PC-3 (cell line): ENCODE measurements at regions not wholly inside any gene's neighbourhood (a gene's known extent, or its start where the extent isn't known, plus 50 kb on each side); places are given as distances from the start of the nearest gene placed in this dataset.
A peak's percentile ranks its signal among the peaks of the same experiment; 100 is the strongest.

Experiments
- ATAC-seq: fragments of 200-7000 bp; cut with Tn5 transposase; 2 replicates; pipeline ENCODE4 v1.9.1; 2020; ENCODE audit warnings: mild to moderate bottlenecking, moderate library complexity
- BruUV-seq: library from RNA; stranded (reverse); fragments of 400-500 nt; replicated peaks from 2 replicates; lab custom pipeline; 2021; lab: Mats Ljungman, UMichigan
- CTCF ChIA-PET: fragments of 300-600 bp; sonication (Branson Sonifier 250); formaldehyde crosslinking; loops from one replicate; lab custom pipeline; 2022; ENCODE audit warnings: antibody characterized with exemption; lab: Charles Lee
- POLR2A ChIA-PET: fragments of 300-600 bp; sonication (Branson Sonifier 250); formaldehyde crosslinking; loops from one replicate; lab custom pipeline; 2022; ENCODE audit warnings: antibody characterized with exemption; ENCODE audit not compliant: unreplicated experiment; lab: Charles Lee
- DNase-seq: peaks from one replicate; pipeline ENCODE4 v3.0.0-alpha.2; 2015
- H2AFZ ChIP-seq: fragments of 300-600 bp; sonication (generic); 2 replicates; pipeline ENCODE4 v1.6.0; 2016; ENCODE audit warnings: antibody characterized with exemption, low read length
- H3F3A ChIP-seq: fragments of 300-600 bp; sonication (generic); one replicate; pipeline ENCODE4 v1.6.0; 2017; ENCODE audit warnings: antibody characterized with exemption, low read length, control low read depth, mild to moderate bottlenecking; ENCODE audit not compliant: unreplicated experiment
- H3K27ac ChIP-seq: fragments of 300-600 bp; sonication (generic); 2 replicates; pipeline ENCODE4 v1.5.1; 2016; ENCODE audit warnings: mild to moderate bottlenecking, low read length
- H3K27me3 ChIP-seq: fragments of 300-600 bp; sonication (generic); 2 replicates; pipeline ENCODE4 v1.6.1; 2016; ENCODE audit warnings: low read length, mixed read lengths
- H3K36me3 ChIP-seq: fragments of 300-600 bp; sonication (generic); 2 replicates; pipeline ENCODE4 v1.6.1; 2016; ENCODE audit warnings: low read depth, mixed run types, low read length, mixed read lengths
- H3K4me1 ChIP-seq: fragments of 300-600 bp; sonication (generic); 2 replicates; pipeline ENCODE4 v1.5.1; 2016; ENCODE audit warnings: low read length; ENCODE audit not compliant: insufficient read depth
- H3K4me2 ChIP-seq: fragments of 300-600 bp; sonication (generic); 2 replicates; pipeline ENCODE4 v1.6.0; 2016; ENCODE audit warnings: low read length
- H3K4me3 ChIP-seq: fragments of 300-600 bp; sonication (generic); 2 replicates; pipeline ENCODE4 v1.5.1; 2016; ENCODE audit warnings: mild to moderate bottlenecking, low read length, mixed read lengths
- H3K79me2 ChIP-seq: fragments of 300-600 bp; sonication (generic); 2 replicates; pipeline ENCODE4 v1.6.1; 2017; ENCODE audit warnings: low read length, mixed read lengths
- H3K9ac ChIP-seq: fragments of 300-600 bp; sonication (generic); 2 replicates; pipeline ENCODE4 v1.6.0; 2016; ENCODE audit warnings: mild to moderate bottlenecking, low read length
- H3K9me2 ChIP-seq: fragments of 300-600 bp; sonication (generic); replicated peaks from 2 replicates; pipeline ENCODE4 v1.6.1; 2016; ENCODE audit warnings: mixed run types, low read length, mixed read lengths
- H3K9me3 ChIP-seq: fragments of 300-600 bp; sonication (generic); 2 replicates; pipeline ENCODE4 v1.6.1; 2016; ENCODE audit warnings: low read length, mixed read lengths
- H4K20me1 ChIP-seq: fragments of 300-600 bp; sonication (generic); 2 replicates; pipeline ENCODE4 v1.6.1; 2016; ENCODE audit warnings: low read length, mixed read lengths
- EZH2 ChIP-seq: fragments of 300-600 bp; sonication (generic); IDR thresholded peaks from one replicate; pipeline ENCODE4 v1.6.1; 2017; ENCODE audit warnings: antibody characterized with exemption, mild to moderate bottlenecking, low read length; ENCODE audit not compliant: unreplicated experiment
- EZH2phosphoT487 ChIP-seq: fragments of 300-600 bp; sonication (generic); IDR thresholded peaks from 2 replicates; pipeline ENCODE4 v1.6.1; 2018; ENCODE audit warnings: mild to moderate bottlenecking, antibody characterized with exemption, low read length, borderline replicate concordance
- intact Hi-C: fragments of 100-400 bp; cut with micrococcal nuclease; formaldehyde crosslinking; loops from 2 replicates; pipeline ENCODE4 v1.9.0; 2023
- TF ChIP-seq, protein P1 (sequence below): fragments of 300-600 bp; sonication (generic); conservative IDR thresholded peaks from 2 replicates; pipeline ENCODE4 v1.5.1; 2017; ENCODE audit warnings: antibody characterized with exemption, low read depth, mild to moderate bottlenecking, low read length

DNA sequence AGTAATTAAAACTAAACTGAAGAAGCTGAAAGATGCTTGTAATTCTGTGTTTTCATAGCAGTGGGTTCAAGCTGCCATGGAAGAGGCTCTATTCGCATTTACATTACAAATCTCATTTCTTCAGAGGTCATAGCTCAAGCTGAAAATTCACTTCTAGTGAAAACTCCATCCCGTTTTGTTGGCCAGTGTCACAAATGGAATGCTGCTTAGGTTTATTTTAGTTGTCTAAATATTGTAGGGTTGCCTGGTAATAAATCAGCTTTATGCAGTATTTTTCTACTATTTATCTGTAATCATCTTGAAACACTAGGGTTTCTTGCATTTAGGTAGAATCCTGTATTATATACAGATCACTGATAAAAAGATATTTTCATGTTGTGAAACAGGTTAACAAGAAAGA is 240.6 kb downstream of the PTBP2 start:
- no peaks in the 10 kb centered on the region for H3K9me3 ChIP-seq
- DNase-seq = no peak
- no peak overlapping the region for H3K9ac ChIP-seq
- intact Hi-C loops = loop anchor here (10.0 kb wide), 2 partner anchors 283 to 1093 kb away; no protein-coding TSS in a partner anchor
- H3K36me3 ChIP-seq = no peaks in the 10 kb centered on the region
- H3K4me1 ChIP-seq = peaks cover 16% of the 10 kb centered on the region
- no peaks in the 10 kb centered on the region for H3F3A ChIP-seq
- H3K9me2 ChIP-seq = no peaks in the 10 kb centered on the region
- no peak overlapping the region for H3K4me3 ChIP-seq
- H3K79me2 ChIP-seq = no peaks in the 10 kb centered on the region
- no peaks in the 10 kb centered on the region for H4K20me1 ChIP-seq
- TF ChIP-seq, protein P1, sequence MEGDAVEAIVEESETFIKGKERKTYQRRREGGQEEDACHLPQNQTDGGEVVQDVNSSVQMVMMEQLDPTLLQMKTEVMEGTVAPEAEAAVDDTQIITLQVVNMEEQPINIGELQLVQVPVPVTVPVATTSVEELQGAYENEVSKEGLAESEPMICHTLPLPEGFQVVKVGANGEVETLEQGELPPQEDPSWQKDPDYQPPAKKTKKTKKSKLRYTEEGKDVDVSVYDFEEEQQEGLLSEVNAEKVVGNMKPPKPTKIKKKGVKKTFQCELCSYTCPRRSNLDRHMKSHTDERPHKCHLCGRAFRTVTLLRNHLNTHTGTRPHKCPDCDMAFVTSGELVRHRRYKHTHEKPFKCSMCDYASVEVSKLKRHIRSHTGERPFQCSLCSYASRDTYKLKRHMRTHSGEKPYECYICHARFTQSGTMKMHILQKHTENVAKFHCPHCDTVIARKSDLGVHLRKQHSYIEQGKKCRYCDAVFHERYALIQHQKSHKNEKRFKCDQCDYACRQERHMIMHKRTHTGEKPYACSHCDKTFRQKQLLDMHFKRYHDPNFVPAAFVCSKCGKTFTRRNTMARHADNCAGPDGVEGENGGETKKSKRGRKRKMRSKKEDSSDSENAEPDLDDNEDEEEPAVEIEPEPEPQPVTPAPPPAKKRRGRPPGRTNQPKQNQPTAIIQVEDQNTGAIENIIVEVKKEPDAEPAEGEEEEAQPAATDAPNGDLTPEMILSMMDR = no peak
- TF ChIP-seq EZH2phosphoT487 (no peak), EZH2 (no peak)
- H3K27ac ChIP-seq = no peak overlapping the region
- no peak overlapping the region for H3K4me2 ChIP-seq
- no peak for ATAC-seq
- POLR2A ChIA-PET = no interaction called here
- BruUV-seq = no TSS peak
- CTCF ChIA-PET = no interaction called here
- no peak overlapping the region for H2AFZ ChIP-seq
- H3K27me3 ChIP-seq = no peaks in the 10 kb centered on the region

DNA sequence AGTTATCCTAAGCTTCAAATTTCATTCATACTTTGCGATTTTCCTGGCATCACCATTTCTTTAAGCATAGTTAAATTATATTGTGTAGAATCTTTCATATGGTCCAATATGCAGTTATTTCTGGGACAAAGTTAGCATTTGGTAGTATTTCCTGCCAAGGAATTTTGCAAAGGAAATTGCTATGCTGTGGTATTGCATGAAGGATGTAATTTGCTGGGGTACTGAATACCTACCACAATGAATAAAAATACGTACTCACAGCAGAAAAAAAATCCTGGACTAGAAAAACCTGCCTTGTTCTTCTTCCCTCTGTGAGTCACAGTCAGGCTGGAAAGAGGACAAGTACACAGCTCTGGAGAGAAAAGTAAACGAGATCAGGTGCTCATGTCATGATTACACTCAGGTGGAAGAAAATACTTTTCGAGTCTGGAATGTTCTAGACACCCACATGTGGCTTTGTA is 241.2 kb downstream of the PTBP2 start:
- ChIA-PET CTCF (no interaction called here), POLR2A (no interaction called here)
- Histone ChIP-seq H3K9me2 (no peaks in the 10 kb centered on the region), H3K9ac (no peak overlapping the region), H3K4me1 (peaks cover 16% of the 10 kb centered on the region), H3K36me3 (no peaks in the 10 kb centered on the region), H3K79me2 (no peaks in the 10 kb centered on the region), H3F3A (no peaks in the 10 kb centered on the region), H3K27me3 (no peaks in the 10 kb centered on the region), H4K20me1 (no peaks in the 10 kb centered on the region), H3K4me3 (no peak overlapping the region), H3K27ac (no peak overlapping the region), H3K9me3 (no peaks in the 10 kb centered on the region), H2AFZ (no peak overlapping the region), H3K4me2 (0 out of 2 replicates have a peak overlapping the region, but pooled peaks have one; percentile 9)
- intact Hi-C loops = loop anchor here (10.0 kb wide), 2 partner anchors 282 to 1092 kb away; no protein-coding TSS in a partner anchor
- no peak for TF ChIP-seq EZH2phosphoT487
- TF ChIP-seq EZH2 = no peak
- TF ChIP-seq, protein P1 = no peak
- BruUV-seq = no TSS peak
- ATAC-seq (peak; percentile 63), DNase-seq (peak; percentile 79)

DNA sequence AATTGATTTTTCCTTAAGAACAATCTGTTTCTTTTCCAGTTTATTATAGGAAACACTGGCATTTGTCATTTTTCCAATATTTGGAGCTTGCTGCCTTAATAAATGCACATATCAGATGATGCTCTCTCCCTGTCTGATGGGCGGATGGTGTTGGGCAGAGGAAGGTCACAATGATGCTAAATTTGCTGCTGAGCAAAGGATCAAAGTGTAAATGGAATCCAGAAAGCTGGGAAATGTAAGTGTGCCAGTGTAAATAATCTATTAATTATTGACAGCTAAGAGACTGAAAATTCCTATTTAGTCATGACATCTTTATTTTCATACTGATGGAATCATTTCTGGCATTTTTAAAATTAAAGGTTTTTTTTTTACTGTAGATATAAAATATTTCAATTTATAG is 243.2 kb downstream of the PTBP2 start:
- intact Hi-C loops = loop anchor here (5.0 to 10.0 kb wide), 5 partner anchors 178 to 1090 kb away; no protein-coding TSS in a partner anchor

More for the DNA sequence above, 243.2 kb downstream of the PTBP2 start:
- H3K4me1 ChIP-seq = peaks cover 12% of the 10 kb centered on the region
- H3K36me3 ChIP-seq = no peaks in the 10 kb centered on the region
- no peak for ATAC-seq
- H3F3A ChIP-seq = no peaks in the 10 kb centered on the region
- no peak for DNase-seq
- no peaks in the 10 kb centered on the region for H3K27me3 ChIP-seq
- H2AFZ ChIP-seq = no peak overlapping the region
- no peaks in the 10 kb centered on the region for H3K9me2 ChIP-seq
- H3K9me3 ChIP-seq = no peaks in the 10 kb centered on the region
- no peak overlapping the region for H3K27ac ChIP-seq
- no peak overlapping the region for H3K9ac ChIP-seq
- H3K4me2 ChIP-seq = no peak overlapping the region
- H3K4me3 ChIP-seq = no peak overlapping the region
- H4K20me1 ChIP-seq = no peaks in the 10 kb centered on the region
- POLR2A ChIA-PET = no interaction called here
- TF ChIP-seq EZH2 = no peak
- TF ChIP-seq EZH2phosphoT487 = no peak
- TF ChIP-seq, protein P1 = no peak
- no TSS peak for BruUV-seq
- CTCF ChIA-PET = no interaction called here
- no peaks in the 10 kb centered on the region for H3K79me2 ChIP-seq
